CD8-positive, alpha-beta memory T cell (primary cell): ENCODE measurements at regions not wholly inside any gene's neighbourhood (a gene's known extent, or its start where the extent isn't known, plus 50 kb on each side); places are given as distances from the start of the nearest gene placed in this dataset.

ENCODE experiments used
- CTCF ChIA-PET: fragments of 350-600 bp; sonication (Branson Sonifier 250); formaldehyde crosslinking; loops from one replicate; lab custom pipeline; 2021; ENCODE audit warnings: antibody characterized with exemption; lab: Charles Lee
- POLR2A ChIA-PET: fragments of 350-600 bp; sonication (Branson Sonifier 250); formaldehyde crosslinking; loops from one replicate; lab custom pipeline; 2021; ENCODE audit warnings: antibody characterized with exemption; lab: Charles Lee
- DNase-seq, 5 donors: peaks; one replicate each; pipeline versions ENCODE4 v3.0.0 to v3.0.0-alpha.2; 2020 to 2022; ENCODE audit warnings: mixed read lengths in 1 of 5
- H3K27ac ChIP-seq: one replicate; pipeline ENCODE4 v1.7.0; 2013; ENCODE audit warnings: low read depth, mild to moderate bottlenecking, low read length, moderate library complexity
- H3K27me3 ChIP-seq: 2 replicates; pipeline ENCODE4 v1.7.0; 2013; ENCODE audit warnings: low read length, mild to moderate bottlenecking; ENCODE audit not compliant: insufficient read depth, poor library complexity, severe bottlenecking
- H3K36me3 ChIP-seq: 2 replicates; pipeline ENCODE4 v1.7.0; 2013; ENCODE audit warnings: mild to moderate bottlenecking, low read length, moderate library complexity; ENCODE audit not compliant: insufficient read depth
- H3K4me1 ChIP-seq: 2 replicates; pipeline ENCODE4 v1.7.0; 2013; ENCODE audit warnings: mild to moderate bottlenecking, low read length, moderate library complexity; ENCODE audit not compliant: insufficient read depth
- H3K4me3 ChIP-seq: 2 replicates; pipeline ENCODE4 v1.7.0; 2013; ENCODE audit warnings: mild to moderate bottlenecking, low read length
- H3K9me3 ChIP-seq: 2 replicates; pipeline ENCODE4 v1.7.0; 2013; ENCODE audit warnings: mild to moderate bottlenecking, low read length
- H3K27ac Mint-ChIP-seq, 8 donors: one replicate each; pipeline ENCODE4 v1.8.0; 2020 to 2021; ENCODE audit warnings: mixed read lengths in 8 of 8, mild to moderate bottlenecking in 6 of 8, inconsistent platforms in 3 of 8, moderate library complexity in 3 of 8
- H3K27me3 Mint-ChIP-seq, 2 donors: one replicate each; pipeline ENCODE4 v1.8.0; 2020 to 2021; ENCODE audit warnings: mixed read lengths in 2 of 2, mild to moderate bottlenecking in 1 of 2, moderate library complexity in 1 of 2
- H3K36me3 Mint-ChIP-seq, 3 donors: one replicate each; pipeline ENCODE4 v1.8.0; 2020 to 2021; ENCODE audit warnings: mixed read lengths in 3 of 3, inconsistent platforms in 1 of 3, mild to moderate bottlenecking in 1 of 3
- H3K4me1 Mint-ChIP-seq, 3 donors: one replicate each; pipeline ENCODE4 v1.8.0; 2020 to 2021; ENCODE audit warnings: mixed read lengths in 3 of 3, inconsistent platforms in 1 of 3, mild to moderate bottlenecking in 1 of 3
- H3K4me3 Mint-ChIP-seq, 7 donors: one replicate each; pipeline ENCODE4 v1.8.0; 2020 to 2021; ENCODE audit warnings: mixed read lengths in 7 of 7, mild to moderate bottlenecking in 6 of 7, moderate library complexity in 4 of 7, inconsistent platforms in 2 of 7
- H3K9me3 Mint-ChIP-seq, 5 donors: one replicate each; pipeline ENCODE4 v1.8.0; 2020 to 2022; ENCODE audit warnings: mixed read lengths in 5 of 5, mild to moderate bottlenecking in 3 of 5, moderate library complexity in 2 of 5, inconsistent platforms in 1 of 5

DNA sequence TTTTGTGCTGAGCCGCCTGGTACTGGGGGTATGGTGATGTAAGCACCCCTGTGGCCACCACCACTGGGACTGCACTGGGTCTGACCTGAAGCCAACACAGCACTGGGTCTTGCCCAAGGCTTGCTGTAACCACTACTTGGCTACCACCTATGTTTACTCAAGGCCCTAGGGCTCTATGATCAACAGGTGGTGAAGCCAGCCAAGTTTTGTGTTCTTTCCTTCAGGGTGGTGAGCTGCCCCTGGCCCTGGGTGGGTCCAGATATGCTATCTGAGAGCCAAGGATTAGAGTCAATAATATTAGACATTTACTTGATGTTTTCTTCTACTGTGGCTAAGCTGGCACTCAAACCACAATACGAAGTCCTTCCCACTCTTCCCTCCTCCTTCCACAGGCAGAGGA lies 55.1 kb upstream of the PAGE4 start:
- POLR2A ChIA-PET, result no interaction called here
- Mint-ChIP-seq H3K27ac (peak overlapping the region in 1 of 8 donors; percentile 33), H3K27me3 (peaks cover 11 to 45% of the 10 kb centered on the region in 2 donors), H3K4me1 (no peaks in the 10 kb centered on the region), H3K36me3 (no peaks in the 10 kb centered on the region), H3K9me3 (peaks cover 0 to 4% (median 0%) of the 10 kb centered on the region in 5 donors), H3K4me3 (no peak overlapping the region)
- Histone ChIP-seq H3K4me1 (no peaks in the 10 kb centered on the region), H3K4me3 (no peak overlapping the region), H3K9me3 (no peaks in the 10 kb centered on the region), H3K27me3 (no peaks in the 10 kb centered on the region), H3K27ac (no peak overlapping the region), H3K36me3 (no peaks in the 10 kb centered on the region)
- CTCF ChIA-PET, result no interaction called here
- no peak for DNase-seq

GRCh38 chrX:49767236-49767635 lies 61.9 kb upstream of the PAGE4 start:
- Mint-ChIP-seq H3K4me3 (no peak overlapping the region), H3K27ac (no peak overlapping the region), H3K4me1 (no peaks in the 10 kb centered on the region), H3K36me3 (no peaks in the 10 kb centered on the region), H3K9me3 (peaks cover 0 to 4% (median 0%) of the 10 kb centered on the region in 5 donors), H3K27me3 (peaks cover 7 to 14% of the 10 kb centered on the region in 2 donors)
- POLR2A ChIA-PET, result no interaction called here
- Histone ChIP-seq H3K4me3 (no peak overlapping the region), H3K4me1 (no peaks in the 10 kb centered on the region), H3K9me3 (no peaks in the 10 kb centered on the region), H3K36me3 (no peaks in the 10 kb centered on the region), H3K27ac (no peak overlapping the region), H3K27me3 (no peaks in the 10 kb centered on the region)
- CTCF ChIA-PET, result no interaction called here
- no peak for DNase-seq

DNA sequence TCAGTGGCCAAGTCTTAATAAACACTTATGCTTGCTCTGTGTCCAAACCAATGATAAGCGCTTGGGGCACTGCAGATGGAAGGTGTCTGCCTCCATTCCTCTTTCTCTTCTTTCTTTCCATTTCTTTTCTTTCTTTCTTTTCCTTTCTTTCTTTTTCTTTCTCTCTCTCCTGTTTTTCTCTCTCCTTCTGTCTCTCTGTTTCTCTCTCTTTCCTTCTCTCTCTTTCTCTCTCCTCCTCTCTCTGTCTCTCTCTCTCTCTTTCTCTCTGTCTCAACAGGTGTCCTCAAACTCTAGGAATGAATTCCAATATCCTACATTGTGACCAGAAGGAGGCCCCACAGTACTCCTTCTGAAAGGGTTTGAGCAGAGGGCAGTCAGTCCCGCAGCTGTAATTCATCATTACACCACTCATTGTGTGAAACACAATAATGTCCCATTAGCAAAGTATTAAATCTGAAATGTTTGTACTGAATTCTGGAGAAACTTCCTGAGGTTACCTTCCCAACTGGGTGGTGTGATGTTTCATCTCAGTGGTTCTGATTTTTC lies 66.5 kb upstream of the PAGE1 start:
- no peaks in the 10 kb centered on the region for H3K36me3 Mint-ChIP-seq

DNA sequence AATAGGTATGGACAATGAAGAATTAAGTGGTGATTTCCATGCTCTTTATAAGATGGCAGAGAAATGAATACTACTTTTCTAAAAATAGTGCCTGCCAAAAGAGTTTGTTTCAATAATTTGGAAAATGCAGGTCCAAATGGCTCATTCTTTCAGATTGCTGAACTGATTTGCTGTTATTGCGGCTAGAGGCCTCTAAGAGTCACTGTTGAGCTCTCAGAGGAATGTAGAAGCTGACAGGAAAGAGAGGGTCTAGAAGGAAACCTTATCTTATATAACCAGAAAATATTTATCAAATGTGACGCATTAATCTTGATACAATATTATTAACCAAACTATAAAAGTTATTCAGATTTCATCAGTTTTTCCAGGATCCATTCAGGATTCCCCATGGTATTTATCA lies 65.7 kb upstream of the PAGE1 start:
- Histone ChIP-seq H3K9me3 (no peaks in the 10 kb centered on the region), H3K27ac (no peak overlapping the region), H3K4me1 (no peaks in the 10 kb centered on the region), H3K36me3 (no peaks in the 10 kb centered on the region), H3K4me3 (no peak overlapping the region), H3K27me3 (no peaks in the 10 kb centered on the region)
- Mint-ChIP-seq H3K4me1 (no peaks in the 10 kb centered on the region), H3K36me3 (no peaks in the 10 kb centered on the region), H3K27ac (no peak overlapping the region), H3K9me3 (no peaks in the 10 kb centered on the region), H3K27me3 (peaks cover 8 to 11% of the 10 kb centered on the region in 2 donors), H3K4me3 (no peak overlapping the region)
- DNase-seq, result peak in 1 of 5 donors; percentile 4
- CTCF ChIA-PET, result interaction anchor here (1.2 kb wide), 1 partner anchor 112 kb away, joined by 5 read pairs; no protein-coding TSS in a partner anchor
- POLR2A ChIA-PET, result no interaction called here

More for the DNA sequence above, 66.5 kb upstream of the PAGE1 start:
- Histone ChIP-seq H3K9me3 (no peaks in the 10 kb centered on the region), H3K4me1 (no peaks in the 10 kb centered on the region), H3K27ac (no peak overlapping the region), H3K27me3 (no peaks in the 10 kb centered on the region), H3K4me3 (no peak overlapping the region), H3K36me3 (no peaks in the 10 kb centered on the region)
- Mint-ChIP-seq H3K4me1 (no peaks in the 10 kb centered on the region), H3K9me3 (no peaks in the 10 kb centered on the region), H3K27ac (no peak overlapping the region), H3K27me3 (peaks cover 5 to 9% of the 10 kb centered on the region in 2 donors), H3K4me3 (no peak overlapping the region)
- DNase-seq, result no peak
- POLR2A ChIA-PET, result no interaction called here
- CTCF ChIA-PET, result interaction anchor here (1.2 kb wide), 1 partner anchor 111 kb away, joined by 5 read pairs; no protein-coding TSS in a partner anchor

GRCh38 chrX:49760290-49760890 lies 64.6 kb upstream of the PAGE1 start:
- Mint-ChIP-seq H3K27me3 (peaks cover 14% of the 10 kb centered on the region in 2 donors), H3K36me3 (no peaks in the 10 kb centered on the region), H3K4me3 (no peak overlapping the region), H3K4me1 (no peaks in the 10 kb centered on the region), H3K27ac (no peak overlapping the region), H3K9me3 (no peaks in the 10 kb centered on the region)
- no peak for DNase-seq
- H3K27me3 ChIP-seq, result no peaks in the 10 kb centered on the region
- no peak overlapping the region for H3K4me3 ChIP-seq
- no peaks in the 10 kb centered on the region for H3K9me3 ChIP-seq
- ChIA-PET POLR2A (no interaction called here), CTCF (no interaction called here)
- no peaks in the 10 kb centered on the region for H3K36me3 ChIP-seq
- H3K27ac ChIP-seq, result no peak overlapping the region
- no peaks in the 10 kb centered on the region for H3K4me1 ChIP-seq

DNA sequence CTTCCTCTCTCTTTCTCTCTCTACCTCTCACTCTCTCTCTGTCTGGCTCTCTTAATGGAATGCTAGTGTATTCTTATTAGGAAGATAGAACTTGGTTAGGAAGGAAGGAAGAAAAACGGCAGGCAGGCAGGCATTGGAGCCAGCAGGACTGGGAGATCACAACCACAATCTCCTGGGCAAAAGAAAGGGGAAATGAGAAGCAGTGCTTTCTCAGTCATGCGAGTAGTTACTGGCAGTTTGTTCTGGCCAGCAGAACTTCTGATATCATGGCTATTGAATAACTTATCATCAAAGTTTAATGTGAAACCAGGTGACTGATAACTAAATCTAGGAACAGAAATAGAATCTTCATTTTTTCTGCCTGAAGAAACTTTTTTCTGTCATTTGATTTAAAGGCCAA lies 60.9 kb upstream of the PAGE1 start:
- no peaks in the 10 kb centered on the region for H3K4me1 ChIP-seq
- ChIA-PET CTCF (no interaction called here), POLR2A (no interaction called here)
- peaks cover 14 to 18% of the 10 kb centered on the region in 2 donors for H3K27me3 Mint-ChIP-seq
- H3K36me3 ChIP-seq, result no peaks in the 10 kb centered on the region
- H3K4me1 Mint-ChIP-seq, result peaks cover 0 to 4% (median 0%) of the 10 kb centered on the region in 3 donors
- H3K27ac ChIP-seq, result no peak overlapping the region
- no peaks in the 10 kb centered on the region for H3K9me3 ChIP-seq
- H3K27me3 ChIP-seq, result no peaks in the 10 kb centered on the region
- H3K4me3 ChIP-seq, result no peak overlapping the region
- no peak for DNase-seq
- H3K9me3 Mint-ChIP-seq, result no peaks in the 10 kb centered on the region
- no peak overlapping the region for H3K4me3 Mint-ChIP-seq
- H3K36me3 Mint-ChIP-seq, result no peaks in the 10 kb centered on the region
- H3K27ac Mint-ChIP-seq, result no peak overlapping the region

GRCh38 chrX:49754233-49754857 lies 58.6 kb upstream of the PAGE1 start:
- Histone ChIP-seq H3K9me3 (no peaks in the 10 kb centered on the region), H3K27ac (no peak overlapping the region), H3K27me3 (no peaks in the 10 kb centered on the region), H3K4me3 (no peak overlapping the region), H3K4me1 (no peaks in the 10 kb centered on the region), H3K36me3 (no peaks in the 10 kb centered on the region)
- ChIA-PET CTCF (interaction anchor here (1.3 kb wide), 1 partner anchor 562 kb away, joined by 4 read pairs; no protein-coding TSS in a partner anchor), POLR2A (no interaction called here)
- no peaks in the 10 kb centered on the region for H3K9me3 Mint-ChIP-seq
- H3K4me1 Mint-ChIP-seq, result peaks cover 0 to 4% (median 0%) of the 10 kb centered on the region in 3 donors
- H3K27ac Mint-ChIP-seq, result peak overlapping the region in 1 of 8 donors; percentile 66
- no peaks in the 10 kb centered on the region for H3K36me3 Mint-ChIP-seq
- DNase-seq, result peak; percentile 9 to 53 (median 21)
- H3K27me3 Mint-ChIP-seq, result peaks cover 17 to 18% of the 10 kb centered on the region in 2 donors
- H3K4me3 Mint-ChIP-seq, result no peak overlapping the region

DNA sequence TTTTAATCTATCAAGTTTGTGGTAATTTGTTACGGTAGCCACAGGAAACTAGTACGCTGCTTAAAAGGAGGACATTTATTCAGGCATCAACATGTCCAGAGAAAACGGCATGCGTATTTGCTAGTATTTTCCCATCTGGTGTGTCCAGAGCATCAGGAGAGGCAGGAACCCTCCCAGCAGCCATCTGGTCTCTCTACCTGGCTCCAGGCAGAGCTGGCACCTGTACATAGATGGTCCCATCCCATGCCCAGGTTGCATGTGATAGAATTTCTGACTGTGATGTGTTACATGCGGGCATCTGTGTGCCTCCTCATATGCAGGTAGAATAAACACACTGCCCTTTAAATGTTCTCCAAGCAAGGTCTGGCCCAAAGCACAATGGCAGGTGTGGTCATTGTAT lies 57.9 kb upstream of the PAGE1 start:
- Mint-ChIP-seq H3K9me3 (no peaks in the 10 kb centered on the region), H3K27ac (no peak overlapping the region), H3K36me3 (no peaks in the 10 kb centered on the region), H3K4me1 (peaks cover 0 to 4% (median 0%) of the 10 kb centered on the region in 3 donors), H3K27me3 (peaks cover 15 to 18% of the 10 kb centered on the region in 2 donors), H3K4me3 (no peak overlapping the region)
- Histone ChIP-seq H3K9me3 (no peaks in the 10 kb centered on the region), H3K27ac (no peak overlapping the region), H3K4me3 (no peak overlapping the region), H3K36me3 (no peaks in the 10 kb centered on the region), H3K27me3 (no peaks in the 10 kb centered on the region), H3K4me1 (no peaks in the 10 kb centered on the region)
- ChIA-PET POLR2A (no interaction called here), CTCF (interaction anchor here (1.3 kb wide), 1 partner anchor 561 kb away, joined by 4 read pairs; no protein-coding TSS in a partner anchor)
- no peak for DNase-seq
